IMR-90 (cell line): ENCODE measurements at regions not wholly inside any gene's neighbourhood (a gene's known extent, or its start where the extent isn't known, plus 50 kb on each side); places are given as distances from the start of the nearest gene placed in this dataset.

ENCODE experiments used
- ATAC-seq: fragments of 200-7000 bp; cut with Tn5 transposase; 2 replicates; pipeline ENCODE4 v1.9.1; 2020; ENCODE audit warnings: low read depth, mild to moderate bottlenecking, moderate library complexity
- BruUV-seq: library from RNA; stranded (reverse); fragments of 400-500 nt; replicated peaks from 2 replicates; lab custom pipeline; 2021; lab: Mats Ljungman, UMichigan
- CTCF ChIA-PET: fragments of 300-600 bp; formaldehyde crosslinking; extraction: SDS; loops from one replicate; lab custom pipeline; 2021; ENCODE audit warnings: antibody characterized with exemption; lab: Yijun Ruan, JAX
- POLR2A ChIA-PET: fragments of 300-600 bp; sonication (Branson Sonifier 250); formaldehyde crosslinking; loops from one replicate; lab custom pipeline; 2022; ENCODE audit warnings: antibody characterized with exemption; ENCODE audit not compliant: unreplicated experiment; lab: Charles Lee
- DNase-seq: peaks from one replicate; pipeline ENCODE4 v3.0.0; 2013
- H2AFZ ChIP-seq: replicated peaks from 2 replicates; pipeline ENCODE3; 2013; ENCODE audit warnings: low read length, mild to moderate bottlenecking; ENCODE audit not compliant: poor library complexity
- H2AK5ac ChIP-seq: 2 replicates; pipeline ENCODE4 v1.6.1; 2013; ENCODE audit warnings: low read depth, low read length, inconsistent platforms
- H2AK9ac ChIP-seq: replicated peaks from 2 replicates; pipeline ENCODE3; 2013; ENCODE audit warnings: mild to moderate bottlenecking, low read depth, low read length, moderate library complexity; ENCODE audit not compliant: poor library complexity
- H2BK120ac ChIP-seq: 2 replicates; pipeline ENCODE4 v1.6.1; 2013; ENCODE audit warnings: low read depth, low read length, inconsistent platforms
- H2BK15ac ChIP-seq: 3 replicates; pipeline ENCODE4 v1.6.1; 2013; ENCODE audit warnings: low read depth, low read length, inconsistent platforms
- H2BK20ac ChIP-seq: 2 replicates; pipeline ENCODE4 v1.6.1; 2013; ENCODE audit warnings: low read depth, mild to moderate bottlenecking, inconsistent platforms, low read length, moderate library complexity
- H2BK5ac ChIP-seq: 2 replicates; pipeline ENCODE4 v1.6.1; 2013; ENCODE audit warnings: mild to moderate bottlenecking, low read depth, low read length, inconsistent platforms; ENCODE audit not compliant: poor library complexity, severe bottlenecking
- H3K14ac ChIP-seq: replicated peaks from 2 replicates; pipeline ENCODE4 v1.6.1; 2013; ENCODE audit warnings: low read depth, low read length, inconsistent platforms
- H3K18ac ChIP-seq: 2 replicates; pipeline ENCODE4 v1.6.1; 2013; ENCODE audit warnings: low read depth, low read length, control low read depth
- H3K23ac ChIP-seq: 2 replicates; pipeline ENCODE4 v1.6.1; 2013; ENCODE audit warnings: low read depth, low read length, inconsistent platforms
- H3K27ac ChIP-seq: 2 replicates; pipeline ENCODE4 v1.5.1; 2013; ENCODE audit warnings: mild to moderate bottlenecking, control low read depth, low read length; ENCODE audit not compliant: insufficient read depth
- H3K27me3 ChIP-seq: 2 replicates; pipeline ENCODE4 v1.6.1; 2013; ENCODE audit warnings: low read length; ENCODE audit not compliant: control insufficient read depth, insufficient read depth
- H3K36me3 ChIP-seq: 2 replicates; pipeline ENCODE4 v1.6.1; 2013; ENCODE audit warnings: low read length, mixed read lengths; ENCODE audit not compliant: control insufficient read depth, insufficient read depth
- H3K4ac ChIP-seq: 2 replicates; pipeline ENCODE4 v1.6.1; 2013; ENCODE audit warnings: low read depth, low read length, inconsistent platforms
- H3K4me1 ChIP-seq: 2 replicates; pipeline ENCODE4 v1.6.1; 2013; ENCODE audit warnings: low read length, mixed read lengths; ENCODE audit not compliant: control insufficient read depth, insufficient read depth
- H3K4me2 ChIP-seq: 2 replicates; pipeline ENCODE4 v1.6.1; 2013; ENCODE audit warnings: low read depth, mild to moderate bottlenecking, control low read depth, low read length, moderate library complexity
- H3K4me3 ChIP-seq: 2 replicates; pipeline ENCODE4 v1.5.1; 2013; ENCODE audit warnings: low read depth, mild to moderate bottlenecking, control low read depth, low read length, moderate library complexity; ENCODE audit not compliant: insufficient read depth
- H3K56ac ChIP-seq: 2 replicates; pipeline ENCODE4 v1.6.1; 2013; ENCODE audit warnings: low read length, inconsistent platforms; ENCODE audit not compliant: insufficient read depth; ENCODE audit errors: extremely low read depth
- H3K79me1 ChIP-seq, 2 experiments: 2 replicates each; pipeline ENCODE4 v1.6.1; 2013; ENCODE audit warnings: low read length in 2 of 2, inconsistent platforms in 1 of 2, low read depth in 1 of 2
- H3K9ac ChIP-seq: 2 replicates; pipeline ENCODE4 v1.6.1; 2013; ENCODE audit warnings: low read depth, low read length, control low read depth
- H3K9me1 ChIP-seq: 2 replicates; pipeline ENCODE4 v1.6.1; 2013; ENCODE audit warnings: low read length, inconsistent platforms; ENCODE audit not compliant: insufficient read depth
- H3K9me3 ChIP-seq: 2 replicates; pipeline ENCODE4 v1.6.1; 2013; ENCODE audit warnings: low read length; ENCODE audit not compliant: control insufficient read depth, insufficient read depth
- H4K20me1 ChIP-seq: 2 replicates; pipeline ENCODE4 v1.6.1; 2013; ENCODE audit warnings: low read length, inconsistent platforms; ENCODE audit not compliant: insufficient read depth
- H4K5ac ChIP-seq: 2 replicates; pipeline ENCODE4 v1.6.1; 2013; ENCODE audit warnings: mild to moderate bottlenecking, low read depth, low read length, control low read depth
- H4K8ac ChIP-seq, 2 experiments: 2 replicates each; pipeline ENCODE4 v1.6.1; 2013; ENCODE audit warnings: low read depth in 2 of 2, low read length in 2 of 2, control low read depth in 1 of 2, inconsistent platforms in 1 of 2
- H4K91ac ChIP-seq: 2 replicates; pipeline ENCODE4 v1.6.1; 2013; ENCODE audit warnings: low read depth, low read length, inconsistent platforms; ENCODE audit not compliant: insufficient read depth
- BHLHE40 ChIP-seq: fragments of 150-350 bp; IDR thresholded peaks from 2 replicates; pipeline ENCODE4 v1.6.1; 2016; ENCODE audit warnings: mild to moderate bottlenecking, low read depth, low read length
- CEBPB ChIP-seq: IDR thresholded peaks from 2 replicates; pipeline ENCODE4 v1.6.1; 2012; ENCODE audit warnings: low read depth, low read length, improper control_type of control experiment
- CHD1 ChIP-seq: IDR thresholded peaks from 2 replicates; pipeline ENCODE4 v1.6.1; 2012; ENCODE audit warnings: low read depth, low read length, improper control_type of control experiment
- CTCF ChIP-seq: conservative IDR thresholded peaks from 2 replicates; pipeline ENCODE4 v1.5.1; 2012; ENCODE audit warnings: mild to moderate bottlenecking, low read depth, low read length, improper control_type of control experiment
- ELK1 ChIP-seq: fragments of 150-350 bp; IDR thresholded peaks from 2 replicates; pipeline ENCODE4 v1.6.1; 2016; ENCODE audit warnings: low read depth, mild to moderate bottlenecking, low read length, moderate library complexity, borderline replicate concordance
- FOS ChIP-seq: fragments of 150-350 bp; IDR thresholded peaks from 2 replicates; pipeline ENCODE4 v1.6.1; 2016; ENCODE audit warnings: low read depth, low read length
- MAFK ChIP-seq: IDR thresholded peaks from 2 replicates; pipeline ENCODE4 v1.6.1; 2012; ENCODE audit warnings: low read depth, low read length, improper control_type of control experiment
- MAZ ChIP-seq: IDR thresholded peaks from 2 replicates; pipeline ENCODE4 v1.6.1; 2012; ENCODE audit warnings: low read depth, mild to moderate bottlenecking, low read length, improper control_type of control experiment, moderate library complexity, borderline replicate concordance
- MXI1 ChIP-seq: IDR thresholded peaks from 2 replicates; pipeline ENCODE4 v1.6.1; 2012; ENCODE audit warnings: low read depth, mild to moderate bottlenecking, low read length, moderate library complexity, borderline replicate concordance
- NFE2L2 ChIP-seq: fragments of 150-350 bp; IDR thresholded peaks from 2 replicates; pipeline ENCODE4 v1.6.1; 2016; ENCODE audit warnings: low read depth, mild to moderate bottlenecking, low read length
- POLR2A ChIP-seq: IDR thresholded peaks from 2 replicates; pipeline ENCODE4 v1.6.1; 2012; ENCODE audit warnings: mild to moderate bottlenecking, low read depth, low read length
- RAD21 ChIP-seq: IDR thresholded peaks from 2 replicates; pipeline ENCODE4 v1.6.1; 2012; ENCODE audit warnings: low read length, improper control_type of control experiment
- RCOR1 ChIP-seq: IDR thresholded peaks from 2 replicates; pipeline ENCODE4 v1.6.1; 2012; ENCODE audit warnings: mild to moderate bottlenecking, low read length, improper control_type of control experiment; ENCODE audit not compliant: insufficient replicate concordance
- RFX5 ChIP-seq: IDR thresholded peaks from 2 replicates; pipeline ENCODE4 v1.8.0; 2012; ENCODE audit warnings: low read depth, mild to moderate bottlenecking, low read length, moderate library complexity
- SMC3 ChIP-seq: fragments of 150-350 bp; IDR thresholded peaks from 2 replicates; pipeline ENCODE4 v1.6.1; 2016; ENCODE audit warnings: low read depth, mild to moderate bottlenecking, antibody characterized with exemption, low read length, moderate library complexity
- USF2 ChIP-seq: fragments of 150-350 bp; IDR thresholded peaks from 2 replicates; pipeline ENCODE4 v1.6.1; 2017; ENCODE audit warnings: mild to moderate bottlenecking, antibody characterized with exemption, low read length, low read depth
- WGBS, 2 experiments: methylation state at CpG; one replicate each; pipeline versions ENCODE4 v1.1.5 to v1.1.7; 2013; ENCODE audit warnings: missing lambda C conversion rate in 2 of 2; ENCODE audit not compliant: insufficient read length in 1 of 2; ENCODE audit errors: extremely low coverage in 2 of 2; 5-methylcytosine and 5-hydroxymethylcytosine counted together
- dilution Hi-C: fragments of 300-500 bp; cut with HindIII; formaldehyde crosslinking; loops from one replicate; pipeline ENCODE4 v1.14.3; 2018; ENCODE audit warnings: low sequenced_read_pairs; ENCODE audit not compliant: unreplicated experiment
- in situ Hi-C: fragments of 300-500 bp; cut with MboI; formaldehyde crosslinking; loops from 3 replicates; pipeline ENCODE4 v1.14.3; 2019; ENCODE audit warnings: low sequenced_read_pairs, inconsistent platforms, mixed read lengths
- intact Hi-C: fragments of 100-400 bp; cut with micrococcal nuclease; formaldehyde crosslinking; loops from 2 replicates; pipeline ENCODE4 v1.10.0; 2022

GRCh38 chr3:192060160-192060781 lies 599.3 kb downstream of the PYDC2 start:
- no peak for TF ChIP-seq MAFK
- no peak for TF ChIP-seq RCOR1
- no peak for TF ChIP-seq MXI1
- TF ChIP-seq USF2: no peak
- TF ChIP-seq NFE2L2: no peak
- TF ChIP-seq RFX5: no peak
- TF ChIP-seq RAD21: no peak
- no peak for TF ChIP-seq SMC3
- no peak for TF ChIP-seq POLR2A
- no peak for TF ChIP-seq ELK1
- no peak for TF ChIP-seq CEBPB
- no peak for TF ChIP-seq FOS
- TF ChIP-seq BHLHE40: no peak
- TF ChIP-seq CHD1: no peak
- TF ChIP-seq CTCF: no peak
- no peak for TF ChIP-seq MAZ
- dilution Hi-C loops (no loop called here), in situ Hi-C loops (no loop called here), intact Hi-C loops (no loop called here)
- no peak for ATAC-seq
- no peak overlapping the region for H4K8ac ChIP-seq
- H3K14ac ChIP-seq: no peak overlapping the region
- H4K5ac ChIP-seq: no peak overlapping the region
- no peak overlapping the region for H3K4ac ChIP-seq
- H3K79me1 ChIP-seq: no peaks in the 10 kb centered on the region
- no TSS peak for BruUV-seq
- no peak overlapping the region for H3K9ac ChIP-seq
- no peaks in the 10 kb centered on the region for H3K9me1 ChIP-seq
- no peaks in the 10 kb centered on the region for H3K36me3 ChIP-seq
- CTCF ChIA-PET: no interaction called here
- no peak overlapping the region for H2BK20ac ChIP-seq
- no peak overlapping the region for H3K56ac ChIP-seq
- H4K20me1 ChIP-seq: no peaks in the 10 kb centered on the region
- H2AK9ac ChIP-seq: no peak overlapping the region
- no peak overlapping the region for H2AK5ac ChIP-seq
- no peak overlapping the region for H2BK5ac ChIP-seq
- H3K4me2 ChIP-seq: no peak overlapping the region
- no peak overlapping the region for H2AFZ ChIP-seq
- H3K4me3 ChIP-seq: no peak overlapping the region
- no peak overlapping the region for H3K27ac ChIP-seq
- H3K4me1 ChIP-seq: no peaks in the 10 kb centered on the region
- DNase-seq: no peak
- no peaks in the 10 kb centered on the region for H3K27me3 ChIP-seq
- H3K23ac ChIP-seq: no peak overlapping the region
- no peak overlapping the region for H4K91ac ChIP-seq
- H3K9me3 ChIP-seq: peaks cover 2% of the 10 kb centered on the region; the same call in 1 of the 2 replicates
- H3K18ac ChIP-seq: no peak overlapping the region
- WGBS, 2 experiments: no CpG with 5 or more reads among the region's 3 CpGs
- no peak overlapping the region for H2BK120ac ChIP-seq
- POLR2A ChIA-PET: no interaction called here
- no peak overlapping the region for H2BK15ac ChIP-seq
